PC-9 (cell line): ENCODE measurements at regions not wholly inside any gene's neighbourhood (a gene's known extent, or its start where the extent isn't known, plus 50 kb on each side); places are given as distances from the start of the nearest gene placed in this dataset.
A peak's percentile ranks its signal among the peaks of the same experiment; 100 is the strongest.

Source experiments
- BruUV-seq: library from RNA; stranded (reverse); fragments of 400-500 nt; replicated peaks from 2 replicates; lab custom pipeline; 2021; lab: Mats Ljungman, UMichigan
- CTCF ChIA-PET: fragments of 300-600 bp; sonication (Branson Sonifier 250); formaldehyde crosslinking; loops from one replicate; lab custom pipeline; 2022; ENCODE audit warnings: antibody characterized with exemption; lab: Charles Lee
- POLR2A ChIA-PET: fragments of 300-600 bp; sonication (Branson Sonifier 250); formaldehyde crosslinking; loops from one replicate; lab custom pipeline; 2022; ENCODE audit warnings: antibody characterized with exemption; ENCODE audit not compliant: unreplicated experiment; lab: Charles Lee
- DNase-seq, 2 experiments: peaks; one replicate each; pipeline versions ENCODE4 v3.0.0 to v3.0.0-alpha.2; 2015 to 2022; ENCODE audit warnings: mixed read lengths in 1 of 2
- H2AFZ ChIP-seq: fragments of 200-600 bp; sonication (generic); 2 replicates; pipeline ENCODE4 v1.8.1; 2017; ENCODE audit warnings: antibody characterized with exemption
- H3F3A ChIP-seq: fragments of 200-600 bp; sonication (generic); 2 replicates; pipeline ENCODE4 v1.8.1; 2017; ENCODE audit warnings: antibody characterized with exemption, mild to moderate bottlenecking, low read depth; ENCODE audit not compliant: insufficient read depth
- H3K27ac ChIP-seq: fragments of 200-600 bp; sonication (generic); 2 replicates; pipeline ENCODE4 v1.6.1; 2016; ENCODE audit warnings: mixed run types
- H3K27me3 ChIP-seq: fragments of 200-600 bp; sonication (generic); 2 replicates; pipeline ENCODE4 v1.6.1; 2016; ENCODE audit warnings: low read depth, mixed run types; ENCODE audit not compliant: insufficient read depth
- H3K36me3 ChIP-seq: fragments of 200-600 bp; sonication (generic); 2 replicates; pipeline ENCODE4 v1.6.1; 2016; ENCODE audit warnings: low read depth, mixed run types
- H3K4me1 ChIP-seq: fragments of 200-600 bp; sonication (generic); replicated peaks from 2 replicates; pipeline ENCODE4 v1.6.1; 2016; ENCODE audit warnings: mixed run types; ENCODE audit not compliant: insufficient read depth
- H3K4me2 ChIP-seq: fragments of 200-600 bp; sonication (generic); 2 replicates; pipeline ENCODE4 v1.6.1; 2017; ENCODE audit warnings: mixed run types
- H3K4me3 ChIP-seq: fragments of 200-600 bp; sonication (generic); 2 replicates; pipeline ENCODE4 v1.6.1; 2016; ENCODE audit warnings: mixed run types
- H3K79me2 ChIP-seq: fragments of 200-600 bp; sonication (generic); 2 replicates; pipeline ENCODE4 v1.6.1; 2017; ENCODE audit warnings: low read depth, mixed run types
- H3K9me2 ChIP-seq: fragments of 200-600 bp; sonication (generic); 2 replicates; pipeline ENCODE4 v1.8.1; 2017; ENCODE audit warnings: mild to moderate bottlenecking; ENCODE audit not compliant: insufficient read depth
- H3K9me3 ChIP-seq: fragments of 200-600 bp; sonication (generic); 2 replicates; pipeline ENCODE4 v1.8.1; 2016; ENCODE audit warnings: low read depth; ENCODE audit not compliant: insufficient read depth
- H4K20me1 ChIP-seq: fragments of 200-600 bp; sonication (generic); 2 replicates; pipeline ENCODE4 v1.8.1; 2017; ENCODE audit not compliant: insufficient read depth
- EZH2 ChIP-seq: fragments of 200-600 bp; sonication (generic); IDR thresholded peaks from 2 replicates; pipeline ENCODE4 v1.8.0; 2017; ENCODE audit warnings: antibody characterized with exemption, low read depth
- intact Hi-C: fragments of 100-400 bp; cut with micrococcal nuclease; formaldehyde crosslinking; loops from one replicate; pipeline ENCODE4 v1.10.0; 2022; ENCODE audit not compliant: unreplicated experiment
- TF ChIP-seq, protein P1 (sequence below): fragments of 200-600 bp; sonication (generic); conservative IDR thresholded peaks from 2 replicates; pipeline ENCODE4 v1.6.1; 2017; ENCODE audit warnings: mixed run types, antibody characterized with exemption, mild to moderate bottlenecking, moderate library complexity

DNA sequence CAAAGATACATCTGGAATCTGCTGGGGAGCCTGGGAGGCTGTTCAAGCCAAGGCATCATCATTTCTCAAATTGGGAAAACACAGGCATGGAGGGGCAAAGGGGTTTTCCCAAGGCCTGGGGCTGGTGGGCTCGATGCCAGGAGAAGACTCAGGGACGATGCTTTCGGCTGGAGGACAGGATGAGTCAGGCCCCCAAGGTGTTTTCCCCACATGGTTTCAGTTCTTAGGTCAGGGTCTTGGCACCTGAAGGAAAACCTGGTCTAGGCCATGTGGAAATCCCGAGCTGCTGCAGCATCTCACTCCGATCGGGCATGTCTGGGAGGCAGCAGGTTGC is 348.1 kb downstream of the CDC5L start:
- H3K27ac ChIP-seq: no peak overlapping the region
- intact Hi-C loops: no loop called here
- ChIA-PET CTCF (no interaction called here), POLR2A (no interaction called here)
- H3K27me3 ChIP-seq: no peaks in the 10 kb centered on the region
- TF ChIP-seq, protein P1, sequence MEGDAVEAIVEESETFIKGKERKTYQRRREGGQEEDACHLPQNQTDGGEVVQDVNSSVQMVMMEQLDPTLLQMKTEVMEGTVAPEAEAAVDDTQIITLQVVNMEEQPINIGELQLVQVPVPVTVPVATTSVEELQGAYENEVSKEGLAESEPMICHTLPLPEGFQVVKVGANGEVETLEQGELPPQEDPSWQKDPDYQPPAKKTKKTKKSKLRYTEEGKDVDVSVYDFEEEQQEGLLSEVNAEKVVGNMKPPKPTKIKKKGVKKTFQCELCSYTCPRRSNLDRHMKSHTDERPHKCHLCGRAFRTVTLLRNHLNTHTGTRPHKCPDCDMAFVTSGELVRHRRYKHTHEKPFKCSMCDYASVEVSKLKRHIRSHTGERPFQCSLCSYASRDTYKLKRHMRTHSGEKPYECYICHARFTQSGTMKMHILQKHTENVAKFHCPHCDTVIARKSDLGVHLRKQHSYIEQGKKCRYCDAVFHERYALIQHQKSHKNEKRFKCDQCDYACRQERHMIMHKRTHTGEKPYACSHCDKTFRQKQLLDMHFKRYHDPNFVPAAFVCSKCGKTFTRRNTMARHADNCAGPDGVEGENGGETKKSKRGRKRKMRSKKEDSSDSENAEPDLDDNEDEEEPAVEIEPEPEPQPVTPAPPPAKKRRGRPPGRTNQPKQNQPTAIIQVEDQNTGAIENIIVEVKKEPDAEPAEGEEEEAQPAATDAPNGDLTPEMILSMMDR: no peak
- TF ChIP-seq EZH2: no peak
- H3K4me3 ChIP-seq: no peak overlapping the region
- H3K4me2 ChIP-seq: no peak overlapping the region
- no peaks in the 10 kb centered on the region for H3K36me3 ChIP-seq
- no TSS peak for BruUV-seq
- no peaks in the 10 kb centered on the region for H3K79me2 ChIP-seq
- peak in 1 of 2 experiments; percentile 8 for DNase-seq
- no peaks in the 10 kb centered on the region for H4K20me1 ChIP-seq
- H3K9me3 ChIP-seq: no peaks in the 10 kb centered on the region
- no peaks in the 10 kb centered on the region for H3F3A ChIP-seq
- H3K9me2 ChIP-seq: no peaks in the 10 kb centered on the region
- H2AFZ ChIP-seq: no peak overlapping the region
- no peaks in the 10 kb centered on the region for H3K4me1 ChIP-seq

DNA sequence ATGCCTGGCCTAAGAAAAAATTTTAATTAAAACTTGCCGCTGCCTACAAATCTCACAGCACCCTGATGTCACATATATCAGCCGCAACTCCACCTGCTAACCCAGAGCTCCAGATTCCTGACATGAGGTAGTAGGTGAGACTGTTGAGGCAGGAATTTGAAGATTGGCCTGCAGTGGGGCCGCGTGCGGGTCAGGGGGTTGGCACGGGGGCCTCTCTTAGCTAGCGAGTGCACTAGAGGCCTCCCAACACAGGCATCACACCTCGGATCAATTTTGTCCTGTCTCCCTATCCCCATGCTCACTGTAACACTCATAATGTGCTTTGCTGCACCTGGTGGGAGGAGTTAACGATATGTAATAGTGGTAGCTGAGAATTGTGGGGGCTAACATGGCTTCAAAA is 349.8 kb downstream of the CDC5L start:
- H3F3A ChIP-seq: no peaks in the 10 kb centered on the region
- H3K4me1 ChIP-seq: no peaks in the 10 kb centered on the region
- POLR2A ChIA-PET: no interaction called here
- H3K27me3 ChIP-seq: no peaks in the 10 kb centered on the region
- H4K20me1 ChIP-seq: no peaks in the 10 kb centered on the region
- no peaks in the 10 kb centered on the region for H3K9me3 ChIP-seq
- DNase-seq: no peak
- intact Hi-C loops: no loop called here
- TF ChIP-seq, protein P1: no peak
- TF ChIP-seq EZH2: no peak
- H3K4me2 ChIP-seq: no peak overlapping the region
- H3K36me3 ChIP-seq: no peaks in the 10 kb centered on the region
- no peak overlapping the region for H3K27ac ChIP-seq
- H3K79me2 ChIP-seq: no peaks in the 10 kb centered on the region
- CTCF ChIA-PET: no interaction called here
- no peak overlapping the region for H3K4me3 ChIP-seq
- BruUV-seq: no TSS peak
- H3K9me2 ChIP-seq: no peaks in the 10 kb centered on the region
- H2AFZ ChIP-seq: no peak overlapping the region

DNA sequence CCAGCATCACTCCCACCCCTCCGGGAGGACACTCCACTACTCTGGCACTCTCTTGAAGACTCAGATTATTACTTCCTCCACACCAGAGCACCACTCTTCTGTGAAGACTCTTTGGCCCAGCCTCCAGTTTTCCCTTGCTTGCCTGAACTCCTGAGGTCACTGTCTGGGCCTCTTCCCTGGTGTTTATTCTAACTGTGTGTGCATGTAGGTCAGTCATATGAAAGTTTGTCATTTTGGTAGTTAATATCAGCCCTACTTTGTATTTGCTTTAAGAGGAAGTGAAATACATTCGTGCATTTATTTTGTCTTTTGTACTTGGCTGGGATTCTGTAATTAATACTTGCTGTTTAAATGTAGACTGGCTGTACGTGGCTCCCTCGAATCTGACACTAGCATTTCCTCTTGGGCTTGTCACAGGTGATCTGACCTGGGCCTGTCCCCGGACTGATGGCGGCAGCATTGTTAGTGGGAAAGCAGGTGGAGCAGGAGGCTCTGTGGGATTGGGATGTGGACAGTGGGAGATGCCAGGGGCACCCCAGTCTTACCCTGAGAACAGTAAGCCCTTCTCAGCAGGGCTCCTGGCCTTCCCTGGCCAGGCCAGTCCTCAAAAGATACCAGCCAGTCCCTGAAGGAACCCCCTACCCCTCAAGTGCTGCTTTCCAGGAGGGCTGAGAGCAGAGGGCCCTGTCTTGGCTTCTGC is 350.5 kb downstream of the CDC5L start:
- Histone ChIP-seq H3K4me1 (no peaks in the 10 kb centered on the region), H4K20me1 (no peaks in the 10 kb centered on the region), H3K4me2 (no peak overlapping the region), H3K27ac (no peak overlapping the region), H3K36me3 (no peaks in the 10 kb centered on the region), H2AFZ (no peak overlapping the region), H3K79me2 (no peaks in the 10 kb centered on the region), H3F3A (no peaks in the 10 kb centered on the region), H3K27me3 (no peaks in the 10 kb centered on the region), H3K9me3 (no peaks in the 10 kb centered on the region), H3K4me3 (no peak overlapping the region), H3K9me2 (no peaks in the 10 kb centered on the region)
- intact Hi-C loops: no loop called here
- POLR2A ChIA-PET: no interaction called here
- CTCF ChIA-PET: no interaction called here
- no peak for TF ChIP-seq EZH2
- TF ChIP-seq, protein P1: no peak
- no TSS peak for BruUV-seq
- no peak for DNase-seq
